Thoracic aorta (tissue), 2 donors: ENCODE measurements at regions not wholly inside any gene's neighbourhood (a gene's known extent, or its start where the extent isn't known, plus 50 kb on each side); places are given as distances from the start of the nearest gene placed in this dataset.

ENCODE experiments used
- ATAC-seq: fragments of 150-250 bp; one replicate; pipeline ENCODE4 v1.8.0; 2017; ENCODE audit warnings: low read depth; ENCODE audit not compliant: insufficient number of reproducible peaks, low FRiP score
- DNase-seq: peaks from one replicate; pipeline ENCODE4 v3.0.0-alpha.2; 2020; ENCODE audit warnings: low spot score
- H3K27ac ChIP-seq, 2 donors: fragments of 200-600 bp; sonication (generic); 1 replicate in 1 of 2; 2 replicates in 1 of 2; pipeline ENCODE4 v1.5.1; 2016; ENCODE audit warnings: mild to moderate bottlenecking in 2 of 2, moderate library complexity in 2 of 2
- H3K27me3 ChIP-seq: fragments of 200-600 bp; sonication (generic); replicated peaks from 2 replicates; pipeline ENCODE4 v1.6.0; 2016; ENCODE audit warnings: mild to moderate bottlenecking; ENCODE audit not compliant: insufficient read depth
- H3K36me3 ChIP-seq: fragments of 200-600 bp; sonication (generic); one replicate; pipeline ENCODE4 v1.5.1; 2016
- H3K4me1 ChIP-seq, 2 donors: fragments of 200-600 bp; sonication (generic); 1 replicate in 1 of 2; 2 replicates in 1 of 2; pipeline versions ENCODE4 v1.5.1 to v1.6.0; 2016; ENCODE audit warnings: low read depth in 2 of 2, mild to moderate bottlenecking in 1 of 2; ENCODE audit not compliant: control insufficient read depth in 1 of 2
- H3K4me3 ChIP-seq: fragments of 200-600 bp; sonication (generic); 2 replicates; pipeline ENCODE4 v1.5.1; 2016; ENCODE audit warnings: mild to moderate bottlenecking
- H3K9me3 ChIP-seq: fragments of 200-600 bp; sonication (generic); 2 replicates; pipeline ENCODE4 v1.5.1; 2016
- CTCF ChIP-seq: fragments of 200-600 bp; sonication (generic); IDR thresholded peaks from one replicate; pipeline ENCODE4 v1.5.1; 2019; ENCODE audit warnings: antibody characterized with exemption

GRCh38 chr2:118255301-118255700 lies 167.0 kb downstream of the INSIG2 start:
- ATAC-seq: no peak
- H3K9me3 ChIP-seq: no peaks in the 10 kb centered on the region
- no peak for DNase-seq
- H3K36me3 ChIP-seq: no peaks in the 10 kb centered on the region
- no peak for TF ChIP-seq CTCF
- no peak overlapping the region for H3K27ac ChIP-seq
- H3K27me3 ChIP-seq: no peaks in the 10 kb centered on the region
- H3K4me1 ChIP-seq: no peaks in the 10 kb centered on the region
- H3K4me3 ChIP-seq: no peak overlapping the region

- ATAC-seq (no peak), DNase-seq (no peak)
- no peak for TF ChIP-seq CTCF
- Histone ChIP-seq H3K36me3 (no peaks in the 10 kb centered on the region), H3K4me1 (no peaks in the 10 kb centered on the region), H3K27me3 (no peaks in the 10 kb centered on the region), H3K9me3 (no peaks in the 10 kb centered on the region), H3K4me3 (no peak overlapping the region), H3K27ac (no peak overlapping the region)
Observed at GRCh38 chr2:118254116-118254515, 165.8 kb downstream of the INSIG2 start.

GRCh38 chr2:118251427-118251826 lies 163.2 kb downstream of the INSIG2 start:
- Histone ChIP-seq H3K4me3 (no peak overlapping the region), H3K27ac (no peak overlapping the region), H3K4me1 (no peaks in the 10 kb centered on the region), H3K36me3 (no peaks in the 10 kb centered on the region), H3K9me3 (no peaks in the 10 kb centered on the region), H3K27me3 (no peaks in the 10 kb centered on the region)
- TF ChIP-seq CTCF: no peak
- no peak for DNase-seq
- ATAC-seq: no peak

DNA sequence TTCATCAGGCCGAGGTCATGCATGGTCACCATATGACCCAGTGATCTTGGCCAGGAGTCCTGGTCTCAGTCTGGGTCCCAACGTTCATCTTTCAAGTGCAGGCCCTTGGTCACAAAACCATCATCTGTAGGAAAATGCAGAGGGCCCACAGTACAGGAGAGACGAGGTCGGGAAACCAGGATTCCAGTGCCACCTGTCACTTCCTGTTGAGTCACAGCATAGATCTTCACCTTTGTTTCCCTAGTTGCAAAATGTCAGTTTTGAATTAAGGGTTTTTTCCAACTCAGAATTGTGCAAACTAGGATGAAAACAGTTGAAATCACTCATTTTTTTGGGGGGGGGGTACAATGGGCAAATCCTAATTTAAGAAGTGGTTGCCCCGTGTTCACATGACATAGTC lies 162.2 kb downstream of the INSIG2 start:
- Histone ChIP-seq H3K4me3 (no peak overlapping the region), H3K27me3 (no peaks in the 10 kb centered on the region), H3K4me1 (no peaks in the 10 kb centered on the region), H3K9me3 (no peaks in the 10 kb centered on the region), H3K27ac (no peak overlapping the region), H3K36me3 (no peaks in the 10 kb centered on the region)
- DNase-seq (no peak), ATAC-seq (no peak)
- no peak for TF ChIP-seq CTCF

GRCh38 chr2:118250001-118250400 lies 161.7 kb downstream of the INSIG2 start:
- H3K27me3 ChIP-seq: no peaks in the 10 kb centered on the region
- H3K4me1 ChIP-seq: no peaks in the 10 kb centered on the region
- no peak for DNase-seq
- no peak for ATAC-seq
- no peaks in the 10 kb centered on the region for H3K36me3 ChIP-seq
- no peak for TF ChIP-seq CTCF
- H3K27ac ChIP-seq: no peak overlapping the region
- no peaks in the 10 kb centered on the region for H3K9me3 ChIP-seq
- H3K4me3 ChIP-seq: no peak overlapping the region
